NCI-H1105 treated with DMSO at 0.1 percent for 48 hours (cell line): ENCODE measurements at regions not wholly inside any gene's neighbourhood (a gene's known extent, or its start where the extent isn't known, plus 50 kb on each side); places are given as distances from the start of the nearest gene placed in this dataset.
A peak's percentile ranks its signal among the peaks of the same experiment; 100 is the strongest.
"Not testable (repeated sequence)": the region's sequence is repeated elsewhere in the genome, so short reads cannot be mapped to it uniquely, and the experiment has no call there.

Experiments
- DNase-seq: peaks from one replicate; lab custom pipeline; 2025; lab: John Stamatoyannopoulos, UW

GRCh38 chr22:48761546-48761945 is 1066.1 kb downstream of the BRD1 start:
- no peak for DNase-seq

- DNase-seq = no peak
Measured at GRCh38 chr22:48760481-48761390, 1066.9 kb downstream of the BRD1 start.

- no peak for DNase-seq
Measured at GRCh38 chr22:48758881-48759875, 1068.5 kb downstream of the BRD1 start.

- DNase-seq = peak; percentile 8
Measured at GRCh38 chr22:48757985-48758561, 1069.6 kb downstream of the BRD1 start.

GRCh38 chr22:48757581-48757980 is 1070.1 kb downstream of the BRD1 start:
- no peak for DNase-seq

GRCh38 chr22:48757135-48757534 is 1070.5 kb downstream of the BRD1 start:
- DNase-seq = not testable (repeated sequence)

- DNase-seq = no peak
Measured at GRCh38 chr22:48756146-48757111, 1071.2 kb downstream of the BRD1 start.

GRCh38 chr22:48755059-48755949 is 1072.4 kb downstream of the BRD1 start:
- DNase-seq = no peak

GRCh38 chr22:48754611-48755058 is 1073.0 kb downstream of the BRD1 start:
- no peak for DNase-seq

- no peak for DNase-seq
Measured at GRCh38 chr22:48753752-48754517, 1073.7 kb downstream of the BRD1 start.

- DNase-seq = no peak
Measured at GRCh38 chr22:48753381-48753730, 1074.3 kb downstream of the BRD1 start.

- no peak for DNase-seq
Measured at GRCh38 chr22:48752451-48753380, 1075.0 kb downstream of the BRD1 start.

- no peak for DNase-seq
Measured at GRCh38 chr22:48751539-48752437, 1075.9 kb downstream of the BRD1 start.

- no peak for DNase-seq
Measured at GRCh38 chr22:48750826-48751440, 1076.7 kb downstream of the BRD1 start.

GRCh38 chr22:48750282-48750681 is 1077.4 kb downstream of the BRD1 start:
- DNase-seq = no peak

GRCh38 chr22:48749555-48750227 is 1078.0 kb downstream of the BRD1 start:
- DNase-seq = no peak
